SK-N-SH treated with all-trans-retinoic acid at 6 μM for 48 hours (cell line): ENCODE measurements at regions not wholly inside any gene's neighbourhood (a gene's known extent, or its start where the extent isn't known, plus 50 kb on each side); places are given as distances from the start of the nearest gene placed in this dataset.

Experiments
- ATAC-seq: fragments of 200-7000 bp; cut with Tn5 transposase; 3 replicates; pipeline ENCODE4 v1.9.1; 2020; ENCODE audit warnings: mild to moderate bottlenecking, moderate library complexity
- ARNTL ChIP-seq: fragments of 450-650 bp; formaldehyde crosslinking; IDR thresholded peaks from 2 replicates; pipeline ENCODE4 v1.5.0; 2020; ENCODE audit warnings: low read depth, mild to moderate bottlenecking, moderate library complexity, borderline replicate concordance
- BACH2 ChIP-seq: fragments of 250-450 bp; sonication (Bioruptor Pico); IDR thresholded peaks from 2 replicates; pipeline ENCODE4 v1.9.0; 2021; ENCODE audit warnings: mild to moderate bottlenecking, borderline replicate concordance
- CSDC2 ChIP-seq: fragments of 250-450 bp; sonication (Bioruptor Pico); IDR thresholded peaks from 2 replicates; pipeline ENCODE4 v1.5.0; 2020; ENCODE audit warnings: mild to moderate bottlenecking, moderate library complexity
- CSRNP3 ChIP-seq: fragments of 250-450 bp; sonication (Bioruptor Pico); IDR thresholded peaks from 2 replicates; pipeline ENCODE4 v1.5.1; 2021; ENCODE audit warnings: mild to moderate bottlenecking, moderate library complexity
- ESRRG ChIP-seq: fragments of 250-450 bp; sonication (Bioruptor Pico); IDR thresholded peaks from 2 replicates; pipeline ENCODE4 v1.6.1; 2021; ENCODE audit warnings: mild to moderate bottlenecking
- GLIS3 ChIP-seq: fragments of 250-450 bp; sonication (Bioruptor Pico); IDR thresholded peaks from 2 replicates; pipeline ENCODE4 v1.5.0; 2020; ENCODE audit warnings: mild to moderate bottlenecking, moderate library complexity
- ISL1 ChIP-seq: fragments of 250-450 bp; sonication (Bioruptor Pico); IDR thresholded peaks from 2 replicates; pipeline ENCODE4 v2.1.2; 2022; ENCODE audit warnings: mild to moderate bottlenecking, moderate library complexity
- OSR1 ChIP-seq: fragments of 250-450 bp; sonication (Bioruptor Pico); IDR thresholded peaks from 2 replicates; pipeline ENCODE4 v1.8.0; 2022; ENCODE audit warnings: moderate library complexity, mild to moderate bottlenecking, inconsistent platforms
- PATZ1 ChIP-seq: fragments of 250-450 bp; sonication (Bioruptor Pico); IDR thresholded peaks from 2 replicates; pipeline ENCODE4 v1.8.0; 2020; ENCODE audit warnings: mild to moderate bottlenecking, moderate library complexity, borderline replicate concordance
- PPARA ChIP-seq: fragments of 250-450 bp; sonication (Bioruptor Pico); IDR thresholded peaks from 2 replicates; pipeline ENCODE4 v1.5.0; 2020; ENCODE audit warnings: mild to moderate bottlenecking, borderline replicate concordance
- RARB ChIP-seq: fragments of 250-450 bp; sonication (Bioruptor Pico); IDR thresholded peaks from 2 replicates; pipeline ENCODE4 v1.8.0; 2021; ENCODE audit warnings: mild to moderate bottlenecking, moderate library complexity
- SNAI2 ChIP-seq: fragments of 250-450 bp; sonication (Bioruptor Pico); IDR thresholded peaks from 2 replicates; pipeline ENCODE4 v1.5.0; 2020; ENCODE audit warnings: mild to moderate bottlenecking, moderate library complexity
- TCF4 ChIP-seq: fragments of 250-450 bp; sonication (Bioruptor Pico); IDR thresholded peaks from 2 replicates; pipeline ENCODE4 v1.8.0; 2021; ENCODE audit warnings: mild to moderate bottlenecking, moderate library complexity, borderline replicate concordance
- TOX ChIP-seq: fragments of 250-450 bp; sonication (Bioruptor Pico); IDR thresholded peaks from 2 replicates; pipeline ENCODE4 v1.8.0; 2021; ENCODE audit warnings: mild to moderate bottlenecking, moderate library complexity, borderline replicate concordance
- TSHZ2 ChIP-seq: fragments of 250-450 bp; sonication (Bioruptor Pico); IDR thresholded peaks from 2 replicates; pipeline ENCODE4 v1.5.0; 2020; ENCODE audit warnings: mild to moderate bottlenecking, moderate library complexity
- ZC3H10 ChIP-seq: fragments of 250-450 bp; sonication (Bioruptor Pico); IDR thresholded peaks from 2 replicates; pipeline ENCODE4 v1.5.1; 2021; ENCODE audit warnings: mild to moderate bottlenecking, moderate library complexity
- ZFP3 ChIP-seq: fragments of 250-450 bp; sonication (Bioruptor Pico); IDR thresholded peaks from 2 replicates; pipeline ENCODE4 v1.5.0; 2020; ENCODE audit warnings: mild to moderate bottlenecking, moderate library complexity
- ZFP30 ChIP-seq: fragments of 450-650 bp; formaldehyde crosslinking; IDR thresholded peaks from 2 replicates; pipeline ENCODE4 v1.5.0; 2022; ENCODE audit warnings: mild to moderate bottlenecking, moderate library complexity
- ZNF565 ChIP-seq: fragments of 450-650 bp; formaldehyde crosslinking; conservative IDR thresholded peaks from 2 replicates; pipeline ENCODE4 v1.5.0; 2020; ENCODE audit warnings: low read depth, mild to moderate bottlenecking, moderate library complexity
- ZNF70 ChIP-seq: fragments of 450-650 bp; formaldehyde crosslinking; IDR thresholded peaks from 2 replicates; pipeline ENCODE4 v1.5.0; 2020; ENCODE audit warnings: mild to moderate bottlenecking, moderate library complexity
- ZNF8 ChIP-seq: fragments of 450-650 bp; formaldehyde crosslinking; IDR thresholded peaks from 2 replicates; pipeline ENCODE4 v1.5.0; 2020; ENCODE audit warnings: mild to moderate bottlenecking, moderate library complexity

- ATAC-seq: no peak
- TF ChIP-seq TOX (no peak), ARNTL (CRISPR knock-in tag) (no peak), ISL1 (CRISPR knock-in tag) (no peak), ZNF565 (CRISPR knock-in tag) (no peak), ESRRG (CRISPR knock-in tag) (no peak), ZNF8 (CRISPR knock-in tag) (no peak), ZNF70 (CRISPR knock-in tag) (no peak), ZFP30 (CRISPR knock-in tag) (no peak), CSDC2 (no peak), RARB (CRISPR knock-in tag) (no peak), TCF4 (CRISPR knock-in tag) (no peak), CSRNP3 (CRISPR knock-in tag) (no peak), PATZ1 (CRISPR knock-in tag) (no peak)
These were observed 321.2 kb downstream of the WDR72 start for GRCh38 chr15:53437985-53438841.

- no peak for ATAC-seq
- TF ChIP-seq TOX: no peak
- no peak for TF ChIP-seq CSRNP3 (CRISPR knock-in tag)
- TF ChIP-seq ESRRG (CRISPR knock-in tag): no peak
- no peak for TF ChIP-seq CSDC2
- TF ChIP-seq ZFP3 (CRISPR knock-in tag): no peak
- no peak for TF ChIP-seq PPARA
- TF ChIP-seq SNAI2 (CRISPR knock-in tag): no peak
- no peak for TF ChIP-seq TSHZ2 (CRISPR knock-in tag)
- no peak for TF ChIP-seq TCF4 (CRISPR knock-in tag)
- no peak for TF ChIP-seq ISL1 (CRISPR knock-in tag)
- TF ChIP-seq ZNF565 (CRISPR knock-in tag): no peak
- no peak for TF ChIP-seq GLIS3 (CRISPR knock-in tag)
- TF ChIP-seq BACH2: no peak
- no peak for TF ChIP-seq PATZ1 (CRISPR knock-in tag)
- no peak for TF ChIP-seq ZNF70 (CRISPR knock-in tag)
- TF ChIP-seq OSR1: no peak
- TF ChIP-seq ZC3H10 (CRISPR knock-in tag): no peak
- no peak for TF ChIP-seq ZFP30 (CRISPR knock-in tag)
- TF ChIP-seq ARNTL (CRISPR knock-in tag): no peak
These were observed 322.1 kb downstream of the WDR72 start for GRCh38 chr15:53437366-53437765.
